ENCODE measurements at regions not wholly inside any gene's neighbourhood (a gene's known extent, or its start where the extent isn't known, plus 50 kb on each side); places are given as distances from the start of the nearest gene placed in this dataset.
A peak's percentile ranks its signal among the peaks of the same experiment; 100 is the strongest.

GRCh38 chr9:107999011-107999410, 509.4 kb upstream of the KLF4 start:
- no peak for DNase-seq (ENCODE audit: low spot score)

- peak; percentile 25 for DNase-seq (ENCODE audit: low spot score)
These were observed 505.1 kb upstream of the KLF4 start for GRCh38 chr9:107994648-107995047.

GRCh38 chr9:107992271-107992670, 502.7 kb upstream of the KLF4 start:
- no peak for DNase-seq (ENCODE audit: low spot score)

GRCh38 chr9:107991581-107991980, 502.0 kb upstream of the KLF4 start:
- no peak for DNase-seq (ENCODE audit: low spot score)

- peak; percentile 71 for DNase-seq (ENCODE audit: low spot score)
These were observed 500.0 kb upstream of the KLF4 start for GRCh38 chr9:107989544-107989943.

- peak; percentile 30 for DNase-seq (ENCODE audit: low spot score)
These were observed 499.5 kb upstream of the KLF4 start for GRCh38 chr9:107989099-107989498.

GRCh38 chr9:107984956-107985355, 495.4 kb upstream of the KLF4 start:
- no peak for DNase-seq (ENCODE audit: low spot score)

GRCh38 chr9:107983762-107984161, 494.2 kb upstream of the KLF4 start:
- DNase-seq (ENCODE audit: low spot score), result peak; percentile 33

GRCh38 chr9:107983181-107983603, 493.6 kb upstream of the KLF4 start:
- DNase-seq (ENCODE audit: low spot score), result peak; percentile 72

GRCh38 chr9:107982745-107983144, 493.2 kb upstream of the KLF4 start:
- DNase-seq (ENCODE audit: low spot score), result no peak

GRCh38 chr9:107982001-107982400, 492.4 kb upstream of the KLF4 start:
- DNase-seq (ENCODE audit: low spot score), result no peak

- no peak for DNase-seq (ENCODE audit: low spot score)
These were observed 491.4 kb upstream of the KLF4 start for GRCh38 chr9:107980984-107981383.

- DNase-seq (ENCODE audit: low spot score), result peak; percentile 72
These were observed 487.2 kb upstream of the KLF4 start for GRCh38 chr9:107976767-107977166.

GRCh38 chr9:107975426-107976010, 485.9 kb upstream of the KLF4 start:
- DNase-seq (ENCODE audit: low spot score), result no peak

- DNase-seq (ENCODE audit: low spot score), result no peak
These were observed 483.9 kb upstream of the KLF4 start for GRCh38 chr9:107973451-107973850.

- DNase-seq (ENCODE audit: low spot score), result no peak
These were observed 482.8 kb upstream of the KLF4 start for GRCh38 chr9:107972346-107972745.

- DNase-seq (ENCODE audit: low spot score), result no peak
These were observed 481.7 kb upstream of the KLF4 start for GRCh38 chr9:107971241-107971640.

- DNase-seq (ENCODE audit: low spot score), result no peak
These were observed 481.2 kb upstream of the KLF4 start for GRCh38 chr9:107970726-107971125.

- DNase-seq (ENCODE audit: low spot score), result no peak
These were observed 480.2 kb upstream of the KLF4 start for GRCh38 chr9:107969727-107970126.

GRCh38 chr9:107969141-107969540, 479.6 kb upstream of the KLF4 start:
- no peak for DNase-seq (ENCODE audit: low spot score)

GRCh38 chr9:107963246-107963645, 473.7 kb upstream of the KLF4 start:
- no peak for DNase-seq (ENCODE audit: low spot score)

GRCh38 chr9:107960916-107961315, 471.3 kb upstream of the KLF4 start:
- DNase-seq (ENCODE audit: low spot score), result no peak

- DNase-seq (ENCODE audit: low spot score), result no peak
These were observed 464.7 kb upstream of the KLF4 start for GRCh38 chr9:107954312-107954711.

GRCh38 chr9:107953556-107954125, 464.1 kb upstream of the KLF4 start:
- no peak for DNase-seq (ENCODE audit: low spot score)
